GM21723 (cell line): ENCODE measurements at regions not wholly inside any gene's neighbourhood (a gene's known extent, or its start where the extent isn't known, plus 50 kb on each side); places are given as distances from the start of the nearest gene placed in this dataset.
"Not testable (repeated sequence)": the region's sequence is repeated elsewhere in the genome, so short reads cannot be mapped to it uniquely, and the experiment has no call there.

Experiments used
- ATAC-seq: cut with Tn5 transposase; IDR thresholded peaks from one replicate; pipeline ENCODE4 v1.9.1; 2021; ENCODE audit warnings: mild to moderate bottlenecking, moderate library complexity; ENCODE audit not compliant: unreplicated experiment

GRCh38 chr11:26896719-26897118, 97.2 kb upstream of the FIBIN start:
- no peak for ATAC-seq

DNA sequence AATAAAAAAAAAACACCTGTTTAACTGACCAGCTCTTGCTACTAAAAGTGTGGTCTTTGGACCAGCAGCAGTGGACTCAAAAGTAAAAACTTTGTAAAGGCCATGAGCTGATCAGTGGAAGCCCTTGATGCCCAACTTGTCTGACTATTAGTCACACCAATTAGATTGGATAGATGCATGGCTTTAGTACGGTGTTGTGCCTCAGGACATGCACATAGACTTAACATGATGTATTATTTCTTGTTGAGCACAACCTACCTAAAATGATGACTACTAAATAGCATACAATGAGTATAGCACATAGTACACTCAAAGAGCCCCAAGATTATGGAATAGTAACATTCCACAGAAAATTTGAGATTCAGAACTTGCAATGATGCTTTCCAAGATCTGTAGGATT, 95.1 kb upstream of the FIBIN start:
- no peak for ATAC-seq

DNA sequence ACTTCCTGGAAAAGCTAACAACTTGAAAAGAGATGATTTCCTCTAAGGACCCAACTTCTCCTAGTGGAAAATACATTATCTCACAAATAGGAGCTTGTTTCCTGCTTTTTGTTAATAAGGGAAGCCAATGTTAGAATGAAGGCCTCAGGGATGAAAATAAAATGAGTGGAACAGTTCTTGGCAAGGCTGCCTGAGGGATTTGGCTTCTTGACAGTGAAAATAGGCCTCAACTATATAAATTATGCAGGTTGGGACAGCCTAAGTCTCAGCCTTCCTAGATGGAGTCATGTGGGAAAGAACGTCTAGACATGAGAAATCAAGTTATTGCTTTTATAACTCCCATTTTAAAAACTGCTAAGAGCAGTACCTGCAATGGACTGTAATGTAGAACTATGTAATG, 92.8 kb upstream of the FIBIN start:
- ATAC-seq: no peak

GRCh38 chr11:26904132-26904531, 89.8 kb upstream of the FIBIN start:
- ATAC-seq: no peak

GRCh38 chr11:26904801-26905200, 89.1 kb upstream of the FIBIN start:
- no peak for ATAC-seq

- no peak for ATAC-seq
Observed at GRCh38 chr11:26905368-26905767, 88.5 kb upstream of the FIBIN start.

DNA sequence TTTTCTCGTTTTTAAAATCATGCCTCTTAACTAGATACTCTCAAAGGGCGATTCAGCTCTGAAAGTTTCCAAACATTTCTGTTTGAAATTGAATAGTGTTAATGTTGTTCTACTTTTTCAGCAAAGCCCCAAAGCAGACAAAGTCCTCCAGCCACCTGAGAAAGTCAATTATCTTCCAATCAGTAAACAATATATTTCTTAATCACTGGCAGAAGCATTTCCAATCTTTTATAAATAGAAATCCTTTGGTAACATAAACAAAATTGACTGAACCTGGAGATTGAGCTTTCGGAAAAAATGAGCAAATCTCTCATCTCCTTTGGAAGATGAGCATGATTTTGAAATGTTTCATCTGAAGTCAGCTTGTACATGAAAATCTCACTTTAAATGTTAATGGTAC, 84.4 kb upstream of the FIBIN start:
- ATAC-seq: no peak

- no peak for ATAC-seq
Observed at GRCh38 chr11:26909991-26910591, 83.8 kb upstream of the FIBIN start.

GRCh38 chr11:26914968-26915367, 78.9 kb upstream of the FIBIN start:
- peak; percentile 89 for ATAC-seq

DNA sequence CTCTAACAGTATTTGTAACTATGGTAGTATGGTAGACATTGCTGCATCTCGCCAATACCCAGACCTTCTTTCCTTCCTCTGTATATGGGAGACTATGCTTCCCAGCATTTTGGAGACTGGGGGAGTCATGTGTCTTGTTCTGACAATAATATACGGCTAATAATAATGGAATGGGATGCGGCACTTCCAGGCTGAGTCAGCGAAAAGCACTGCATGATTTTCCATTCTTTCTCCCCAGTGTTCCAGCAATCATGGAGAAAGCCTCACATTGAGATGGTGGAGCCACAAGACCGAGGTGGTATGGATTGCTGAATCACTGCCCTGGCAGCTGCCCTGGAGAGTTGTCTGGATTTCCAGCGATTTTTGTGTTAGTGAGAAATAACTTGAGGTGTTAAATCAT, 77.1 kb upstream of the FIBIN start:
- no peak for ATAC-seq

DNA sequence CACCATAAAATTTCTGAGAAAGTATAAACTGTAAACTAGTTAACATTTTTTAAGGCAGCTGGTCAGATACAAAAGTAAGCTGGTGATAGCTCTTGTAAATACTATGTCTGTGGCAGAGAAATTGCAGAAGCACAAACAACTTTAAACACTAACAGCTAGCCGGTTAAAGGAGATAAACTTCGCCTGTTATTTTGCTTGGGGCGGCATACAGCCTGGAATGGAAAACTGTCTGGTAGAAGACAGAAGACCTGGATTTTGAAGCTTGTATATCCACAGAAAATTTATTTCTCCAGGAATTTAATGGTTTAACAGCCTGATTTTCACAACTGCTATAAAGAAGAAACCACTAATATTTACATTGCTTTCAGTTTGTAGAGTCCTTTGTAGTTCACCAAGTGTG, 65.3 kb upstream of the FIBIN start:
- ATAC-seq: no peak

DNA sequence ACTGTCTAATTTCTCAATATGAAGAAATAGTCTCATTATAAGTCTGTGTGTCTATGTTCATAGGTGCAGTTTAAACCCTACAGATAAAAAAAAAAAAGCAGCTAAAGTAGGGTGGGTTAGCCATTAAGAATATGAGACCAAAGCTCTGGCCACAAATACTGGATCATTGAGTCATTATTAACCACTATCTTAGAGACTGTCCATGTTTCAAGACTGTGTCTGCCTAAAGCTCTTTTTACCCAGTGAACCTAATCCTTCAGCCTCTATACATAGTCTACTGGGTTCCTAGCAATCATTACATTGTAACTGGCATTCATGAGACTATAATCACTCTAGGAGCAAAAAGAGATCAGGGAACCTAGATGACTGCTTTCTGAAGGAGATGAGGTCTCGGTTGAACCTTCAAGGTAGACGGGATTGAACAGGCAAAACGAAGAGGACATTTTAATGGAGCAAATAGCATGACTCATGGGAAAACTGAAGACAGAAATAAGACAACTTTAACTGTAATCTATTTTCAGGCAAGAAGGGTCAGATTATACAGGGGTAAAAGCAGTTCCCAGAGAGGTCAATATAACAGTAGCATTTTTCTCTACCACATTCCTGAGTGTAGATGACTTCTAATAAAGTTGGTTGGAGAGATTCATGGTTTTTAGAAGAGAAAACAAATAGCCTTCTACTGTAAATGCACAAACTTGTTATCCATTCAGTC, 64.0 kb upstream of the FIBIN start:
- no peak for ATAC-seq

DNA sequence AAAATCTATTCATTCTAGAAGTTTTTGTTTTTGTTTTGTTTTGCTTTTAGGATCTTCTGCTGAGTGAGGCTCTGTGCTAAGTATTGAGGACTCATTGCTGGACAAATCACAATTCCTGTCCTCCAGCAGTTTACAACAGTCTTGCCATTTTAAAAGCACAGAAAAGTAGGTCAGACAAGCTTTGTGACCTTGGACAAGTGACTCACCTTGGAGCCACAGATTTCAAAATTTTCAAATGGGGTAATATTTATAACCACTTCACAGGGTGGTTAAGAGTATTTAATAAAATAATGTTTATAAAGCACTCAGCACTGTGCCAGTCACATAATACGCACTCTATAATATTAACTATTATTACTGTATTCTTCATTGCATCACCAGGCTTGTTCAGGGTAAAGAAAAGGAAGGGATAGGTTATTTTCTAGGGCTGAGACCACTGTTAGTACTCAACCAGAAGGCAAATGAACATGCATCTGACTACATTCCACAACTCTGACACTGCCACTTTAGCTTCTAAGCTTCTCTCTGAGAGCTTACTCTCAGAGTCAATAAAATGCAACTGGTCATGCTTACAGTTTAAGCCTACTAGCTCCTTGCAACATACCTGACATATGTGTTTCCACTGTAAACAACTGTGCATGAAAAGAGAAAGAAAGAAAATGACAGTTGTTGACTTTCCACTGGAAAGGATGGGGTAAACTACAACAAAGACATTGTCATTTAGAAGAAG, 63.2 kb upstream of the FIBIN start:
- no peak for ATAC-seq

DNA sequence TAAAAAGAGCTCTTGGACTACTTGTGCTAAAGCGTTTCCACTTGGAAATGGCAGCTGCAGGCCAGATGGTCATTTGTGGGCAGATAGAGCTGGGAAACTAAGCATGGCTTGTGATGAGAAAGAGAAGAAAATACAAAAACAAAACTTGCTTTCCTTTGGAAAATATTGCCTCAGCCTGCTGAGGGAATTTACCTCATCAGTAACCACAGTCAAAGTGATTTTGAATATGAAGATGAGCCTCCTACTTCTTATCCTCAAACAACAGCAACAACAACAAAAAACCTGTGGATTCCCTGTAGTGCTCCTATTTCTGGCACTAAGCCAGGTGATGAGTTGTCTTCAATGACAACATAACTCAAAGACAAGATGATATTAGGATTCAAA, 62.7 kb upstream of the FIBIN start:
- ATAC-seq: no peak

DNA sequence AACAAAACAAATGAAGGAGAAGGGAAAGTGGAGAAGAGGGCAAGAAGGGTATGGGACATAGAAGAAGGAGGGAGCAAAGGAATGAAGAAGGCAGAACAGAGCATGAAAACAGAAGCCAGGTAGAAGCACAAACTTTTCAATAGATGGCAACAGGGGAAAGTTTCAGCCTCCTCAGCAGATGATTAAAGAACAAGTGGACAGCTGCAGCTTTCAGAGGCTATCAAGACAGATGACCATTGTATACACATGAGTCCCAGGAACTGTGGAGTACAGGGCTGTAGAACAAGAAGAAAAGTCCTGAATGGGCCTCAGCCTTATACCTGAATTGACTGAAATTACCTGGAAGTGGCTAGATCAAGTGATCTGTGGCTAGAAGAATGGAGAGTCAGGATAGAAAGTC, 62.0 kb upstream of the FIBIN start:
- ATAC-seq: no peak

GRCh38 chr11:26936109-26936508, 57.8 kb upstream of the FIBIN start:
- ATAC-seq: no peak

DNA sequence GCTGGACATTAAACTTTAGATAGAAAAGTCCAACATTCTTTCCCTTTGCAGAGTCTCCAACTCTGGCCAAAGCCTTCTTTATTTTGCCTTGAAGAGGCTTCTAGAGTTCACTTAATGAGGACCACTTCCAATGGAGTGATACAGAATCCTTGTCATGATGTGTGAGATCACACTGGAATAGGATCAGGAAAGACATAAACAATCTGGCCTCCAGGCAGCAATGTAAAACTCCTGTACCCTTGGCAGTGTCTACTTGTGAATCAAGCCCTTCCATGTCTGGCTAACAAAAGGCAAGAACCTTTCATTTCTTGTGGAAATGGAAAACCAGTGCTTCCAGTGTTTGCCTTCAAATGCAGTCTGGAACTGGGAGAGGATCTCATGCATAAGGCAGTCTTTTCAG, 56.5 kb upstream of the FIBIN start:
- no peak for ATAC-seq

- not testable (repeated sequence) for ATAC-seq
Observed at GRCh38 chr11:26940501-26940900, 53.4 kb upstream of the FIBIN start.

GRCh38 chr11:26942356-26942755, 51.6 kb upstream of the FIBIN start:
- ATAC-seq: no peak

DNA sequence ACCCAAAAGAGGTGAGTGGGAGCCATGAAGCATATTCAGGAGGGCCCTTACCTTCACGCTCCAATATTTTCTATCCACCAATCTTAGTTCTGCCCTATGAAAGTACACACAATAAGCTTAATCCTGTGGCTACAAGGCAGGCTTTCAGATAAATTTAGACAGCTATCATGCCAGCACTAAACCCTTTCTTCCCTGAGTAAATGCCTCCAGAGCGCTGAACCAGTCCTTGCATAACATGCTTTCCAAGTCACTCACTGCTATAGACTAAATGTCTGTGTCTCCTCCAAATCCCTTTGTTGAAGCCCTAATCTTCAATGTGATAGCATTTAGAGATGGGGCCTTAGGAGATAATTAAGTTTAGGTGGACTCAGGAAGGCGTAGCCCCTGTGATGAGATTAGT, 50.3 kb upstream of the FIBIN start:
- ATAC-seq: no peak
